OCI-LY1 (cell line): ENCODE measurements at regions not wholly inside any gene's neighbourhood (a gene's known extent, or its start where the extent isn't known, plus 50 kb on each side); places are given as distances from the start of the nearest gene placed in this dataset.
"Not testable (repeated sequence)": the region's sequence is repeated elsewhere in the genome, so short reads cannot be mapped to it uniquely, and the experiment has no call there.

ENCODE experiments used
- H2AFZ ChIP-seq: fragments of 200-600 bp; sonication (generic), shearing (Covaris generic); 2 replicates; pipeline ENCODE4 v1.6.0; 2014; ENCODE audit warnings: antibody characterized with exemption, mild to moderate bottlenecking, low read length
- H3F3A ChIP-seq: fragments of 200-600 bp; sonication (generic), shearing (Covaris generic); 2 replicates; pipeline ENCODE4 v1.6.0; 2014; ENCODE audit warnings: mild to moderate bottlenecking, antibody characterized with exemption, low read length, moderate library complexity; ENCODE audit not compliant: insufficient read depth
- H3K27ac ChIP-seq: fragments of 200-600 bp; sonication (generic); 2 replicates; pipeline ENCODE4 v1.5.1; 2014; ENCODE audit warnings: low read length, mixed run types, mild to moderate bottlenecking, low read depth; ENCODE audit not compliant: poor library complexity, severe bottlenecking
- H3K27me3 ChIP-seq: fragments of 200-600 bp; sonication (generic); 2 replicates; pipeline ENCODE4 v1.6.0; 2014; ENCODE audit warnings: antibody characterized with exemption, mild to moderate bottlenecking, low read length, moderate library complexity; ENCODE audit not compliant: insufficient read depth
- H3K36me3 ChIP-seq: fragments of 200-600 bp; sonication (generic); 2 replicates; pipeline ENCODE4 v1.6.1; 2014; ENCODE audit warnings: mild to moderate bottlenecking, antibody characterized with exemption, low read length, moderate library complexity, mixed read lengths; ENCODE audit not compliant: insufficient read depth
- H3K4me1 ChIP-seq: fragments of 200-600 bp; sonication (generic); 2 replicates; pipeline ENCODE4 v1.5.1; 2014; ENCODE audit warnings: mild to moderate bottlenecking, low read length, moderate library complexity; ENCODE audit not compliant: insufficient read depth, severe bottlenecking
- H3K4me2 ChIP-seq: fragments of 200-600 bp; sonication (generic), shearing (Covaris generic); 2 replicates; pipeline ENCODE4 v1.6.1; 2014; ENCODE audit warnings: low read length
- H3K4me3 ChIP-seq: fragments of 200-600 bp; sonication (generic); 2 replicates; pipeline ENCODE4 v1.5.1; 2014; ENCODE audit warnings: low read length, low read depth, mild to moderate bottlenecking, mixed read lengths; ENCODE audit not compliant: poor library complexity, severe bottlenecking
- H3K79me2 ChIP-seq: fragments of 200-600 bp; shearing (Covaris generic); 2 replicates; pipeline ENCODE4 v1.6.1; 2016; ENCODE audit warnings: mixed run types, low read length, mixed read lengths; ENCODE audit not compliant: insufficient read depth
- H3K9ac ChIP-seq: fragments of 200-600 bp; sonication (generic), shearing (Covaris generic); 2 replicates; pipeline ENCODE4 v1.6.1; 2014; ENCODE audit warnings: mild to moderate bottlenecking, low read length, mixed read lengths
- H3K9me2 ChIP-seq: fragments of 200-600 bp; sonication (generic), shearing (Covaris generic); 2 replicates; pipeline ENCODE4 v1.6.1; 2014; ENCODE audit warnings: low read depth, mild to moderate bottlenecking, low read length, mixed read lengths
- H3K9me3 ChIP-seq: fragments of 200-600 bp; shearing (Covaris generic); 2 replicates; pipeline ENCODE4 v1.6.1; 2014; ENCODE audit warnings: low read length, mixed read lengths
- H4K20me1 ChIP-seq: fragments of 200-600 bp; sonication (generic), shearing (Covaris generic); 2 replicates; pipeline ENCODE4 v1.6.0; 2016; ENCODE audit warnings: mild to moderate bottlenecking, low read length; ENCODE audit not compliant: insufficient read depth
- CTCF ChIP-seq: fragments of 200-600 bp; sonication (generic), shearing (Covaris generic); IDR thresholded peaks from 2 replicates; pipeline ENCODE4 v1.5.1; 2017; ENCODE audit warnings: mild to moderate bottlenecking, antibody characterized with exemption, low read length, moderate library complexity, mixed read lengths
- EZH2 ChIP-seq: fragments of 200-600 bp; sonication (generic), shearing (Covaris generic); IDR thresholded peaks from 2 replicates; pipeline ENCODE4 v1.8.0; 2017; ENCODE audit warnings: borderline replicate concordance, mixed run types, mild to moderate bottlenecking, antibody characterized with exemption, low read length, moderate library complexity, mixed read lengths

- no peaks in the 10 kb centered on the region for H3K9me2 ChIP-seq
- no peak for TF ChIP-seq EZH2
- no peak for TF ChIP-seq CTCF
- H3K4me1 ChIP-seq = no peaks in the 10 kb centered on the region
- H3K9ac ChIP-seq = no peak overlapping the region
- H3K79me2 ChIP-seq = no peaks in the 10 kb centered on the region
- no peaks in the 10 kb centered on the region for H4K20me1 ChIP-seq
- H3K27me3 ChIP-seq = no peaks in the 10 kb centered on the region
- no peaks in the 10 kb centered on the region for H3K36me3 ChIP-seq
- no peak overlapping the region for H3K27ac ChIP-seq
- no peak overlapping the region for H3K4me2 ChIP-seq
- H3K4me3 ChIP-seq = no peak overlapping the region
- H3K9me3 ChIP-seq = no peaks in the 10 kb centered on the region
- no peaks in the 10 kb centered on the region for H3F3A ChIP-seq
- no peak overlapping the region for H2AFZ ChIP-seq
These were observed 1245.5 kb downstream of the STIM2 start for GRCh38 chr4:28106155-28106554.

- no peaks in the 10 kb centered on the region for H3K27me3 ChIP-seq
- no peak overlapping the region for H3K4me2 ChIP-seq
- H2AFZ ChIP-seq = no peak overlapping the region
- no peaks in the 10 kb centered on the region for H3K9me3 ChIP-seq
- H3K9me2 ChIP-seq = no peaks in the 10 kb centered on the region
- no peak overlapping the region for H3K27ac ChIP-seq
- no peak overlapping the region for H3K9ac ChIP-seq
- H3K36me3 ChIP-seq = no peaks in the 10 kb centered on the region
- H3K79me2 ChIP-seq = no peaks in the 10 kb centered on the region
- H3K4me3 ChIP-seq = no peak overlapping the region
- no peaks in the 10 kb centered on the region for H3F3A ChIP-seq
- TF ChIP-seq EZH2 (no peak), CTCF (no peak)
- no peaks in the 10 kb centered on the region for H4K20me1 ChIP-seq
- no peaks in the 10 kb centered on the region for H3K4me1 ChIP-seq
These were observed 1249.2 kb downstream of the STIM2 start for GRCh38 chr4:28109801-28110200.

- not testable (repeated sequence) for H3K79me2 ChIP-seq, H3K9ac ChIP-seq, H3K9me2 ChIP-seq, H3K4me2 ChIP-seq, H3K36me3 ChIP-seq, H3K9me3 ChIP-seq, H3K27me3 ChIP-seq, H4K20me1 ChIP-seq, H3K27ac ChIP-seq, H2AFZ ChIP-seq, H3K4me3 ChIP-seq, H3F3A ChIP-seq, H3K4me1 ChIP-seq
These were observed 1252.2 kb downstream of the STIM2 start for GRCh38 chr4:28112691-28113335.

GRCh38 chr4:28113586-28113985 lies 1252.9 kb downstream of the STIM2 start:
- H3F3A ChIP-seq, H3K4me3 ChIP-seq, H3K27ac ChIP-seq, H3K4me1 ChIP-seq, H3K9ac ChIP-seq, H4K20me1 ChIP-seq, H3K79me2 ChIP-seq, H3K27me3 ChIP-seq, H3K4me2 ChIP-seq, H3K36me3 ChIP-seq, H3K9me3 ChIP-seq, H2AFZ ChIP-seq, H3K9me2 ChIP-seq: not testable (repeated sequence)

- not testable (repeated sequence) for H3K27ac ChIP-seq, H3K4me1 ChIP-seq, H3K4me3 ChIP-seq, H3K9me3 ChIP-seq, H4K20me1 ChIP-seq, H3K79me2 ChIP-seq, H2AFZ ChIP-seq, H3K9ac ChIP-seq, H3K9me2 ChIP-seq, H3K36me3 ChIP-seq, H3K27me3 ChIP-seq, H3F3A ChIP-seq, H3K4me2 ChIP-seq
These were observed 1256.0 kb downstream of the STIM2 start for GRCh38 chr4:28116526-28117083.
